ENCODE measurements at regions not wholly inside any gene's neighbourhood (a gene's known extent, or its start where the extent isn't known, plus 50 kb on each side); places are given as distances from the start of the nearest gene placed in this dataset.

DNA sequence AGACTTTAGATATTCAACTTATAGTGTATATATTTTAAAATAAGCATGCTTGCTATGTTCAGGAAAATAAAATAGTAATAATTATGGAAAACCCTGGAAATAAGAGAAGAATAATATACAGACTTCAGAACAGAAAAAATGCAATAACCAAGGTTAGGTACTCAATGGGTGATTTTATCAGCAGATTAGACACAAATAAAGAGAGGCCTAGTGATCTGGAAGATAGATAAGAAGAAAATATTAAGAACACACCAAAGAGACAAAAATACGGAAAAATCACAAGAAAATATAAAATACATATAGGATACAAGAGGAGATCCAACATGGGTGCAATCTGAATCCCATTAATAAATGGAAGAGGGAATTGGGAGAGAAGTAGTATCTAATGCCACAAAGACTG lies 1348.5 kb upstream of the WWC1 start:
- no peak for DNase-seq

DNA sequence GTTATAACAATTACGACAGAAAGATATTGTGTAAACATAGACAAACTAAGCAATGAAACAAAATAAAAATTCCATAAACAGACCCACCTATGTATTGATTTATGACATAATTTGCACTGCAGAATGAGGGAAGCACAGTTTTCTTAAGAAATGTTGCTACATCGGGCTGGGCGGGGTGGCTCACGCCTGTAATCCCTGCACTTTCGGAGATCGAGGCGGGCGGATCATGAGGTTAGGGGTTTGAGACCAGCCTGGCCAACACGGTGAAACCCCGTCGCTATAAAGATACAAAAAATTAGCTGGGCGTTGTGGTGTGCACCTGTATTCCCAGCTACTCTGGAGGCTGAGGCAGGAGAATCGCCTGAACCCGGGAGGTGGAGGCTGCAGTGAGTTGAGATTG lies 1344.4 kb upstream of the WWC1 start:
- no peak for DNase-seq

- DNase-seq: no peak
Measured at GRCh38 chr5:166948679-166949078, 1342.8 kb upstream of the WWC1 start.

DNA sequence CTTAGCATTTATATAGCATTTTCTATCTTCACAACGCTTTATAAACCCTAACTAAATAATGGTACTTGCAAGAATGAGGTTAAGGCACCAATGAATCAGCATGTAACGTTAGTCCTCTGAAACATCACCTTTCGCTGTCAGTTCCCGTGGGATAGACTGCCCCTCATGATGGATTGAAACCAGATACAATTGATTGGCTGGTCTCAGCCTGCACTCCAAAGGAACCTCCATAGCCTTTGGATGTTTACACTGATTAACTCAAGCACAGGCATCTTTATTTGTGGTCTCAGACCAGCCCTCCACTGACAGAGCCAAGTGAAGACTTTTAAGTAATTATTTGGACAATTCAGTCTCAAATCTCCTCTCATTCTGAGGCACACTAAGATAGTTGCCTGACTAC lies 1339.4 kb upstream of the WWC1 start:
- DNase-seq: no peak

GRCh38 chr5:166957782-166958181 lies 1333.7 kb upstream of the WWC1 start:
- no peak for DNase-seq

DNA sequence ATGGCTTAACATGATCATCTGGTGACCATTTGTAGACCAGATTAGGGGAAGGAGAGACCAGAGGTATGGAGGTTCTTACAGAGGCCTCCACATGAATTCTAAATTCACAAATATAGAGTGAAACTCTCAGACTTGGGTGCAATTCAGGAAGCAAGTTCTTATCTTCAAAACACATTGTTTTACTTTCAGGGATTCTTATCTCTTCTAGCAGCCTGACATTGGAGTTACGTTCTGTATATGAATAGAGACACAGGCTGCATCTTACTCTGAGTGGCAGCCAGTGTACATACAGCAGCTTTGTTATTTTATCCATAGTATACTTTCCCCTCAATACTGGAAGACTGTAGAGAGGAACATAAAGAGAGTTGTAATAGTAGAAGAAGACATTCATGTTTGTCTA lies 1331.7 kb upstream of the WWC1 start:
- no peak for DNase-seq

DNA sequence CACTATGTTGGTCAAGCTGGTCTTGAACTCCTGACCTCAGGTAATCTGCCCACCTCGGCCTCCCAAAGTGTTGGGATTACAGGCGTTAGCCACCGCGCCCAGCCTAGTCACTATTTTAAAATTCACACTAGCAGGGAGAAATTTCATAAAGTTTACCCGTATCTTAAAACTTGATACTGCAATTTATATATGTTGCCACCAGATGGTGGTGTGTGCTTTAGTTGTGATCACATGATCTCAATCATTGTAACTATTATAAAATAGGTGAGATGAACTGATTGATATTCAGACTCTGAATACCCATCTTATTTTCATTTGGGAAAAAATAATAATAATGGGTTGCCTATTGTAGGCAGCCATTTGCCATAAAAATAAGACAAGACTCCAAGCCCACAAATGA lies 1330.4 kb upstream of the WWC1 start:
- no peak for DNase-seq

DNA sequence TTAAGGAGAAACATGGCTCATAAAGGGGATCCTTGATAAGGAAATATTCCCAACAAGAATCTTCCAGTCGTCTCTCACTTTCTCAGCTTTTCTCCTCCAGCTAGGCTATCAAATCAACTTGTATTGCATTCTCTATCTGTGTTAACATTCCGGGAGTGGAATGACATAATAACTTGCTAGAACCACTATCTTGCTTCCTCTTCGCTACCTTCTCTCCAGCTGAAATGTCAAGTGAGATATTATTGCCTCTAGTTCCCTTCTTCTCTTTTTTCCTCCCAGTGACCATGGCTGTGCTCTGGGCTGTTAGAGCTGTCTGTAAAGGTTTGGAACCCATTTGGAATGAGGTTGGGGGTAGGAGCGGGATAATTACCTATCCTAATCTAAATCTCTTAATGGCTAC lies 1329.5 kb upstream of the WWC1 start:
- DNase-seq: no peak

GRCh38 chr5:166962461-166962860 lies 1329.0 kb upstream of the WWC1 start:
- DNase-seq: no peak

- no peak for DNase-seq
Measured at GRCh38 chr5:166963596-166963995, 1327.8 kb upstream of the WWC1 start.

- DNase-seq: no peak
Measured at GRCh38 chr5:166977911-166978422, 1313.5 kb upstream of the WWC1 start.

GRCh38 chr5:166979307-166979895 lies 1312.0 kb upstream of the WWC1 start:
- no peak for DNase-seq

- no peak for DNase-seq
Measured at GRCh38 chr5:166980666-166981065, 1310.8 kb upstream of the WWC1 start.

- DNase-seq: no peak
Measured at GRCh38 chr5:166982226-166982625, 1309.2 kb upstream of the WWC1 start.

DNA sequence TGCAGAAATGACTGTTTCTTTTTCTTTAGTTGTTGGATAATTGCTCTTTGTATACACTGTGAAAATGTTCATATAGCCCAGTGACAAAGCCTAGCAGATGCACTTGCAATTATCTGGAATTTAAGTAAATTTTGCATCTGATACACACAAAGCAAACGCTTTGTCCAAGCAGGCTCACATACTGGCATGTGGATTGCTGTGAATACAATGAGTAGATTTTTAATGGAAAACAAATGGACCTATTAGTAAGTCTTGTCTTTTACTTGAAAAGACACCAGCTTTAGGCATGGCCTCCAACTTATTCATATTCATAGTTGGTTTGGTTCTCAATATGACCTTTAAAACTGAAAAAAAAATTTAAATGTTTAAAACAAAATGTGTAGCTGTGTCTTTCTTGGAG lies 1299.8 kb upstream of the WWC1 start:
- no peak for DNase-seq

GRCh38 chr5:166992108-166992507 lies 1299.3 kb upstream of the WWC1 start:
- no peak for DNase-seq

- DNase-seq: no peak
Measured at GRCh38 chr5:166992874-166993722, 1298.3 kb upstream of the WWC1 start.

GRCh38 chr5:166994226-166994625 lies 1297.2 kb upstream of the WWC1 start:
- DNase-seq: no peak

DNA sequence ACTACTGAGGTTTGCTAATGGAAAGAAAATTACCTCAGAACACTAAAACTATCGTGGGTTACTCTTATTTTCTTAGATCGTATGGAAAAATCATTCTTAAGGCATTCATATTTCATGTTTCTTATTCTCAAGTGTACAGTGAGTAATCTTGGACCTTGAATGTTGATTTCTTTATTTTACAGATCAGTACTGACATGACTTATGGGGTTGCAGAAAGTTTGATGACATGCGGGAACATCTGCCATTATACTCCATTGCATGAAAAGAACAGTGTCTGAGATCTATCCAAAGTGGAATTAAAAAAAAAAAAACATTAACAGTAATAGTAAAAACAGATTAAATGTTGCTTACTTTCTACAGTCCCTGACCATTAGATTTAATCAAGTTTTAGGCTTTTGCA lies 1290.2 kb upstream of the WWC1 start:
- no peak for DNase-seq

DNA sequence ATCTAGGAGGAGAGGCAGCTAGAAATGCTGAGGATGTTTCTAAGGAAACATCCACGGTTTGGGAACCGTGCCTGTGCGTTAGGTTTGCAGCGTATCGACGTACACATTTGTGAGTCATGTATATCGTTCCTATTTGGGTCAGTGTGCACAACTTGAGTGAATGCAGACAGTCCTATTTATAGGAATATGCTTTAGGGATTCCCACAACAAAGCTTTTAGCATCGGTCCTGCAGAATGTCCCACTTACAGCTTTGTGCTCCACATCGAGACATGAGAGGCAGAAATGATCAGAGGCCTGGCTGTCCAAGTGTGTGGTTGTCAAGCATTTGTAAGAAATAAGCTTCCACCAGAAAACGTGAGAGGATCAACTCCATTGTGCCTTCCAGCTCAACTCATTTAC lies 1282.7 kb upstream of the WWC1 start:
- DNase-seq: no peak

- no peak for DNase-seq
Measured at GRCh38 chr5:167011196-167011595, 1280.2 kb upstream of the WWC1 start.

GRCh38 chr5:167012123-167013034 lies 1279.1 kb upstream of the WWC1 start:
- DNase-seq: no peak

DNA sequence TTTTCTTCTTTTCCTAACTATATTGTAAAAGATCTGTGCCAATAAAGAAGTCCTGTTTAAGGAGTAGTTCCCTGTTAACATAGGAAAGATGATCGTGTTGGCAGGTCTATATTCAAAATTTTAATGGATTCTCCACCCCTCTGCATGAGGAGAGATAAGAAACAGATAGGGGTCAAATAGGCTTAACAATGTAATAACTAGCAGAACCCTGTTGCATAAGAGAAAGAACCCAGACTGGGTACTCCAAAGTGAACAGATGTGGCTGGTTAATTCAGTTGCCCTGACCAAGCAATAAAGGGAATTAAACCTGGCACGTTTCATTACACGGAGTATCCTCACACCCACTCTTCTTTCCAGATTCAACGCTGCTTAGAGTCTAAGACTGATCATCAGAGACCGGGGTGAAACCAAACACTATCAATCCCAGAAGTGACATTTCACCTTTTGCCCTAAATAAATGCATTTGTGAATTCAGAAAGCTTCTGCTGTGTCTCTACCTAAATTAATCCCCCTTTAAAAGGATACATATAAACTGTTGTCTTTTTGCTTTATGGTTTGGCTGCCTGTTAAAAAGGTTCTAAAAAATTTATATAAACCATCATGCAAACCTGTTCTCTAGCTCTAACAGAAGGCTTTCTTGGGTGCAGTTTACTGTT lies 1276.9 kb upstream of the WWC1 start:
- DNase-seq: no peak
